K562 (cell line): ENCODE measurements at regions not wholly inside any gene's neighbourhood (a gene's known extent, or its start where the extent isn't known, plus 50 kb on each side); places are given as distances from the start of the nearest gene placed in this dataset.

Source experiments
- ATAC-seq: fragments of 200-7000 bp; cut with Tn5 transposase; 3 replicates; pipeline ENCODE4 v1.9.1; 2020; ENCODE audit warnings: moderate library complexity
- BruUV-seq: library from RNA; stranded (reverse); fragments of 400-500 nt; replicated peaks from 2 replicates; lab custom pipeline; 2021; lab: Mats Ljungman, UMichigan
- CTCF ChIA-PET: fragments of 300-600 bp; formaldehyde crosslinking; extraction: SDS; loops from one replicate; lab custom pipeline; 2021; ENCODE audit warnings: low intra/inter-chr PET ratio; lab: Yijun Ruan, JAX
- POLR2A ChIA-PET: fragments of 300-600, 350-650 bp; sonication (Branson Sonifier 250); formaldehyde crosslinking; extraction: SDS; loops from one replicate; lab custom pipeline; 2021; ENCODE audit warnings: antibody characterized with exemption, inconsistent platforms; lab: Yijun Ruan, JAX
- DNase-seq, 4 experiments: peaks; one replicate each; pipeline versions ENCODE4 v3.0.0 to v3.0.0-alpha.2; 2011 to 2018; ENCODE audit warnings: low spot score in 3 of 4, mixed read lengths in 3 of 4; ENCODE audit errors: extremely low read depth in 1 of 4
- FAIRE-seq: peaks from 2 replicates; lab custom pipeline; 2011; peaks lifted over from hg19 to GRCh38; lab: Jason Lieb, UNC
- H2AFZ ChIP-seq: 2 replicates; pipeline ENCODE4 v1.6.0; 2011; ENCODE audit warnings: low read depth, low read length, control low read depth, inconsistent platforms
- H3K27ac ChIP-seq: fragments of 200-600 bp; 3 replicates; pipeline ENCODE4 v1.8.0; 2011; ENCODE audit warnings: low read depth, mild to moderate bottlenecking, control low read depth, inconsistent platforms, low read length, moderate library complexity, mixed read lengths; ENCODE audit errors: extremely low read depth
- H3K27me3 ChIP-seq, 2 experiments: fragments of 300-600 bp in 1 of 2; 2 replicates in 1 of 2; 3 replicates in 1 of 2; pipeline versions ENCODE4 v1.6.0 to v1.8.0; 2011; ENCODE audit warnings: inconsistent platforms in 2 of 2, low read length in 2 of 2, mild to moderate bottlenecking in 1 of 2, mixed read lengths in 1 of 2, moderate library complexity in 1 of 2; ENCODE audit not compliant: control insufficient read depth in 2 of 2, insufficient read depth in 2 of 2
- H3K36me3 ChIP-seq: fragments of 300-600 bp; 3 replicates; pipeline ENCODE4 v1.8.0; 2011; ENCODE audit warnings: mild to moderate bottlenecking, low read length, inconsistent platforms; ENCODE audit not compliant: control insufficient read depth, insufficient read depth
- H3K4me1 ChIP-seq, 2 experiments: fragments of 200-600 bp in 1 of 2; replicated peaks in 1 of 2; 2 replicates in 1 of 2; 3 replicates in 1 of 2; pipeline versions ENCODE4 v1.5.1 to v1.8.0; 2011; ENCODE audit warnings: inconsistent platforms in 2 of 2, low read length in 2 of 2, mild to moderate bottlenecking in 1 of 2, mixed read lengths in 1 of 2, moderate library complexity in 1 of 2; ENCODE audit not compliant: control insufficient read depth in 2 of 2, insufficient read depth in 2 of 2
- H3K4me2 ChIP-seq: 2 replicates; pipeline ENCODE4 v1.6.1; 2011; ENCODE audit warnings: low read length, control low read depth, inconsistent platforms, mixed read lengths; ENCODE audit not compliant: insufficient read depth
- H3K4me3 ChIP-seq: fragments of 200-600 bp; sonication (generic), shearing (Covaris generic); 2 replicates; pipeline ENCODE4 v1.5.1; 2016; ENCODE audit warnings: control low read depth, inconsistent platforms
- H3K79me2 ChIP-seq: fragments of 200-600 bp; 3 replicates; pipeline ENCODE4 v1.8.0; 2011; ENCODE audit warnings: low read length, inconsistent platforms; ENCODE audit not compliant: control insufficient read depth, insufficient read depth
- H3K9ac ChIP-seq, 2 experiments: 2 replicates each; pipeline versions ENCODE4 v1.6.0 to v1.6.1; 2011; ENCODE audit warnings: low read depth in 2 of 2, low read length in 2 of 2, control low read depth in 1 of 2, inconsistent platforms in 1 of 2, mild to moderate bottlenecking in 1 of 2, mixed read lengths in 1 of 2; ENCODE audit not compliant: insufficient read depth in 1 of 2
- H3K9me1 ChIP-seq: one replicate; pipeline ENCODE4 v1.6.0; 2011; ENCODE audit warnings: inconsistent platforms, mild to moderate bottlenecking, low read length, moderate library complexity; ENCODE audit not compliant: control insufficient read depth, insufficient read depth
- H3K9me3 ChIP-seq: replicated peaks from 2 replicates; pipeline ENCODE4 v1.5.1; 2011; ENCODE audit warnings: low read depth, low read length, inconsistent platforms; ENCODE audit not compliant: control insufficient read depth, insufficient read depth
- H4K20me1 ChIP-seq: replicated peaks from 2 replicates; pipeline ENCODE4 v1.6.1; 2011; ENCODE audit warnings: low read length, inconsistent platforms, mixed read lengths; ENCODE audit not compliant: control insufficient read depth, insufficient read depth
- CBFA2T3 ChIP-seq: fragments of 450-650 bp; IDR thresholded peaks from 2 replicates; pipeline ENCODE4 v1.6.1; 2017
- CEBPZ ChIP-seq: fragments of 150-350 bp; IDR thresholded peaks from 2 replicates; pipeline ENCODE4 v1.6.1; 2014; ENCODE audit warnings: low read depth, mild to moderate bottlenecking, low read length, borderline replicate concordance
- DIDO1 ChIP-seq: fragments of 450-650 bp; IDR thresholded peaks from 2 replicates; pipeline ENCODE4 v1.6.1; 2016; ENCODE audit warnings: low read depth, missing biosample characterization, missing genetic modification characterization
- DPF2 ChIP-seq: fragments of 450-650 bp; IDR thresholded peaks from 2 replicates; pipeline ENCODE4 v1.6.1; 2016
- PHF8 ChIP-seq: fragments of 200-600 bp; sonication (generic); IDR thresholded peaks from 2 replicates; pipeline ENCODE4 v1.6.1; 2012; ENCODE audit warnings: mixed run types, mild to moderate bottlenecking, inconsistent platforms, low read length, moderate library complexity, borderline replicate concordance
- RFX1 ChIP-seq: fragments of 450-650 bp; IDR thresholded peaks from 2 replicates; pipeline ENCODE4 v1.6.1; 2016; ENCODE audit warnings: mild to moderate bottlenecking, moderate library complexity
- ZNF263 ChIP-seq: sonication (generic); formaldehyde crosslinking; IDR thresholded peaks from 2 replicates; pipeline ENCODE4 v1.8.0; 2022; ENCODE audit warnings: mild to moderate bottlenecking, missing genetic modification reagents, borderline replicate concordance
- ZNF324 ChIP-seq: fragments of 250-450 bp; sonication (Bioruptor Pico); IDR thresholded peaks from 2 replicates; pipeline ENCODE4 v1.4.0; 2020; ENCODE audit warnings: mild to moderate bottlenecking
- WGBS: fragments of 100-300 bp; shearing (Covaris generic); methylation state at CpG from one replicate; pipeline ENCODE4 v1.1.6; 2016; ENCODE audit warnings: low coverage, mixed read lengths; ENCODE audit not compliant: insufficient coverage; ENCODE audit errors: missing lambda C conversion rate; 5-methylcytosine and 5-hydroxymethylcytosine counted together
- in situ Hi-C: fragments of 300-500 bp; cut with MboI; formaldehyde crosslinking; loops from 4 replicates; pipeline ENCODE4 v1.15.0; 2018; ENCODE audit warnings: inconsistent platforms, mixed read lengths
- intact Hi-C: fragments of 100-400 bp; cut with micrococcal nuclease; formaldehyde crosslinking; loops from 2 replicates; pipeline ENCODE4 v1.14.2; 2022
- TF ChIP-seq, protein P1 (sequence below): sonication (generic); formaldehyde crosslinking; IDR thresholded peaks from 2 replicates; pipeline ENCODE4 v1.8.0; 2022; ENCODE audit warnings: mild to moderate bottlenecking, missing genetic modification reagents

DNA sequence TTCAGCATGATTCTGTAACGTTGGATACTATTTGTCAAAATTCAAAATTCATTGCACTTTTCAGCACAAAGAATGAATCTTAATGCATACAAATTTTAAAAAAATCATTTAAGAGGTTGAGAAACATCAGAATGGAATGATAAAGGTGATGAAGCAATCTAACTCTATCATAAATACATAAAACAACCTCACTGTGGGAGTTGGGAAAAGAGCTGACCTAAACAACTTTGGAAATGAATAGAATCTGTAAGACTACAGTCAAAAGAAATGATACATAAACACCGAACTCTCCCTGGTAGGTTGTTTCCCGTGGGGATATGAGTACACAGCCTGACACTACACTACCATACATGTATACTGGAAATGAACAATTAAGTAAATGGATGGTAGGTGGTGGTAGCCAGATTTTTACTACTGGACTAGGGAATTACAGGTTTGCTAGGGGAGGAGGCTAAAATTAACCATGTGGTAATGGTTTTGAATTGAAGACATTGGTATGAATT lies 64.9 kb upstream of the PARP11 start:
- DNase-seq: no peak
- Histone ChIP-seq H3K27ac (no peak overlapping the region), H3K4me1 (no peaks in the 10 kb centered on the region), H3K4me2 (no peak overlapping the region), H3K9me3 (no peaks in the 10 kb centered on the region), H3K36me3 (no peaks in the 10 kb centered on the region), H3K9me1 (no peaks in the 10 kb centered on the region), H3K9ac (no peak overlapping the region), H4K20me1 (no peaks in the 10 kb centered on the region), H3K4me3 (no peak overlapping the region), H3K27me3 (no peaks in the 10 kb centered on the region), H3K79me2 (no peaks in the 10 kb centered on the region), H2AFZ (no peak overlapping the region)
- CTCF ChIA-PET: no interaction called here
- POLR2A ChIA-PET: no interaction called here
- TF ChIP-seq, protein P1, sequence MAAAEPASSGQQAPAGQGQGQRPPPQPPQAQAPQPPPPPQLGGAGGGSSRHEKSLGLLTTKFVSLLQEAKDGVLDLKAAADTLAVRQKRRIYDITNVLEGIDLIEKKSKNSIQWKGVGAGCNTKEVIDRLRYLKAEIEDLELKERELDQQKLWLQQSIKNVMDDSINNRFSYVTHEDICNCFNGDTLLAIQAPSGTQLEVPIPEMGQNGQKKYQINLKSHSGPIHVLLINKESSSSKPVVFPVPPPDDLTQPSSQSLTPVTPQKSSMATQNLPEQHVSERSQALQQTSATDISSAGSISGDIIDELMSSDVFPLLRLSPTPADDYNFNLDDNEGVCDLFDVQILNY (CRISPR knock-in tag): no peak
- TF ChIP-seq PHF8 (no peak), ZNF263 (CRISPR knock-in tag) (no peak), DIDO1 (tag) (no peak), CBFA2T3 (no peak), DPF2 (no peak), CEBPZ (no peak), RFX1 (no peak), ZNF324 (no peak)
- in situ Hi-C loops (no loop called here), intact Hi-C loops (no loop called here)
- ATAC-seq: no peak
- BruUV-seq: no TSS peak
- 0% methylated on average over 3 of the region's 3 CpGs for WGBS
- no peak for FAIRE-seq
